ENCODE measurements at regions not wholly inside any gene's neighbourhood (a gene's known extent, or its start where the extent isn't known, plus 50 kb on each side); places are given as distances from the start of the nearest gene placed in this dataset.

GRCh38 chr6:90439586-90439985 lies 142.9 kb upstream of the BACH2 start:
- TF ChIP-seq STAT1 (IDR thresholded peaks at IDR 0.05; ENCODE audit: unreplicated experiment) (no peak), CTCF (conservative IDR thresholded peaks at IDR 0.05; ENCODE audit: low read depth in 2 of 2) (no peak), EZH2phosphoT487 (IDR thresholded peaks at IDR 0.05; ENCODE audit: unreplicated experiment) (no peak), ETS1 (IDR thresholded peaks at IDR 0.05) (no peak), EZH2 (IDR thresholded peaks at IDR 0.05; ENCODE audit: low read depth, unreplicated experiment) (no peak), ZNF462 (CRISPR knock-in tag; IDR thresholded peaks at IDR 0.05) (no peak), REST (IDR thresholded peaks at IDR 0.05; ENCODE audit: unreplicated experiment) (no peak), POLR2AphosphoS5 (IDR thresholded peaks at IDR 0.05; ENCODE audit: low read depth) (no peak), ZNF331 (CRISPR knock-in tag; IDR thresholded peaks at IDR 0.05; ENCODE audit: low read depth) (no peak), ZNF114 (CRISPR knock-in tag; IDR thresholded peaks at IDR 0.05) (no peak), NANOG (IDR thresholded peaks at IDR 0.05; ENCODE audit: borderline replicate concordance) (no peak), JUNB (IDR thresholded peaks at IDR 0.05; ENCODE audit: unreplicated experiment) (no peak), CREB1 (CRISPR knock-in tag; IDR thresholded peaks at IDR 0.05; ENCODE audit: low read depth) (no peak)
- peaks cover 66% of the 10 kb centered on the region for H3K4me1 ChIP-seq (ENCODE audit: insufficient read depth)
- peaks cover 4% of the 10 kb centered on the region; the same call in 2 of the 3 replicates for H3K36me3 Mint-ChIP-seq (ENCODE audit: low read depth)
- peaks cover 59% of the 10 kb centered on the region for H3K4me1 Mint-ChIP-seq
- H3K36me3 ChIP-seq (ENCODE audit: insufficient read depth): no peaks in the 10 kb centered on the region
- H3K27me3 ChIP-seq (ENCODE audit: insufficient read depth): no peaks in the 10 kb centered on the region
- peak overlapping the region; percentile 86; the same call in 1 of the 2 replicates for H2AFZ ChIP-seq
- no peak for DNase-seq (ENCODE audit: low spot score)
- no peaks in the 10 kb centered on the region; the same call in 1 of the 2 replicates for H3K9me2 ChIP-seq (ENCODE audit: insufficient read depth)
- H3K79me2 ChIP-seq (replicated peaks; ENCODE audit: insufficient read depth): no peaks in the 10 kb centered on the region
- H3K4me3 ChIP-seq: no peak overlapping the region
- no peak for ATAC-seq
- no peak overlapping the region for H3K4me3 Mint-ChIP-seq
- H3K4me2 ChIP-seq: no peak overlapping the region
- H4K20me1 ChIP-seq (replicated peaks; ENCODE audit: insufficient read depth): no peaks in the 10 kb centered on the region
- H3K27me3 Mint-ChIP-seq (ENCODE audit: insufficient read depth, low read depth, poor library complexity): peaks cover 3% of the 10 kb centered on the region
- H3K27ac ChIP-seq (ENCODE audit: low read depth): no peak overlapping the region
- H3K27ac Mint-ChIP-seq: no peak overlapping the region
- H3F3A ChIP-seq (replicated peaks; ENCODE audit: low read depth): peaks cover 8% of the 10 kb centered on the region
- H3K9me3 Mint-ChIP-seq: peaks cover 4% of the 10 kb centered on the region
